OCI-LY7 (cell line): ENCODE measurements at regions not wholly inside any gene's neighbourhood (a gene's known extent, or its start where the extent isn't known, plus 50 kb on each side); places are given as distances from the start of the nearest gene placed in this dataset.

ENCODE experiments used
- BruUV-seq: library from RNA; stranded (reverse); fragments of 400-500 nt; replicated peaks from 2 replicates; lab custom pipeline; 2021; lab: Mats Ljungman, UMichigan
- CTCF ChIA-PET: fragments of 300-600 bp; sonication (Branson Sonifier 250); formaldehyde crosslinking; loops from one replicate; lab custom pipeline; 2022; ENCODE audit warnings: antibody characterized with exemption; ENCODE audit not compliant: unreplicated experiment; lab: Charles Lee
- POLR2A ChIA-PET: fragments of 300-600 bp; sonication (Branson Sonifier 250); formaldehyde crosslinking; loops from one replicate; lab custom pipeline; 2022; ENCODE audit warnings: antibody characterized with exemption; lab: Charles Lee
- DNase-seq: peaks from one replicate; pipeline ENCODE4 v3.0.0-alpha.2; 2015; ENCODE audit warnings: low spot score
- H2AFZ ChIP-seq: fragments of 200-600 bp; sonication (generic), shearing (Covaris generic); 2 replicates; pipeline ENCODE4 v1.6.1; 2014; ENCODE audit warnings: mild to moderate bottlenecking, antibody characterized with exemption, low read length, moderate library complexity
- H3K27ac ChIP-seq: fragments of 200-600 bp; sonication (generic); 2 replicates; pipeline ENCODE4 v1.5.1; 2014; ENCODE audit warnings: mixed run types, low read depth, mild to moderate bottlenecking, moderate library complexity, low read length, inconsistent platforms; ENCODE audit not compliant: poor library complexity, severe bottlenecking
- H3K36me3 ChIP-seq: fragments of 200-600 bp; sonication (generic); 2 replicates; pipeline ENCODE4 v1.6.1; 2014; ENCODE audit warnings: mild to moderate bottlenecking, antibody characterized with exemption, low read length, moderate library complexity, mixed read lengths; ENCODE audit not compliant: insufficient read depth
- H3K4me1 ChIP-seq: fragments of 200-600 bp; sonication (generic); 2 replicates; pipeline ENCODE4 v1.5.1; 2014; ENCODE audit warnings: mild to moderate bottlenecking, low read length; ENCODE audit not compliant: insufficient read depth, poor library complexity, severe bottlenecking
- H3K4me2 ChIP-seq: fragments of 200-600 bp; sonication (generic); 2 replicates; pipeline ENCODE4 v1.6.1; 2014; ENCODE audit warnings: mild to moderate bottlenecking, low read length
- H3K4me3 ChIP-seq: fragments of 200-600 bp; sonication (generic); 2 replicates; pipeline ENCODE4 v1.5.1; 2014; ENCODE audit warnings: mild to moderate bottlenecking, low read depth, low read length; ENCODE audit not compliant: poor library complexity, severe bottlenecking
- H3K79me2 ChIP-seq: fragments of 200-600 bp; sonication (generic); 2 replicates; pipeline ENCODE4 v1.6.1; 2016; ENCODE audit warnings: low read depth, mild to moderate bottlenecking, low read length, moderate library complexity, mixed read lengths; ENCODE audit not compliant: insufficient read depth
- H3K9me2 ChIP-seq: fragments of 200-600 bp; sonication (generic); 2 replicates; pipeline ENCODE4 v1.6.1; 2016; ENCODE audit warnings: mild to moderate bottlenecking, low read length, mixed read lengths; ENCODE audit not compliant: insufficient read depth
- H3K9me3 ChIP-seq: fragments of 200-600 bp; sonication (generic); 2 replicates; pipeline ENCODE4 v1.6.1; 2014; ENCODE audit warnings: mild to moderate bottlenecking, mixed run types, low read length, mixed read lengths
- H4K20me1 ChIP-seq: fragments of 200-600 bp; sonication (generic); 2 replicates; pipeline ENCODE4 v1.6.1; 2014; ENCODE audit warnings: mild to moderate bottlenecking, antibody characterized with exemption, low read length, moderate library complexity, mixed read lengths; ENCODE audit not compliant: insufficient read depth
- CTCF ChIP-seq: fragments of 200-600 bp; sonication (generic); conservative IDR thresholded peaks from 2 replicates; pipeline ENCODE4 v1.5.1; 2014; ENCODE audit warnings: mild to moderate bottlenecking, antibody characterized with exemption, low read length, moderate library complexity, mixed read lengths
- EZH2phosphoT487 ChIP-seq: fragments of 200-600 bp; sonication (generic); IDR thresholded peaks from 2 replicates; pipeline ENCODE4 v1.6.1; 2018; ENCODE audit warnings: low read depth, borderline replicate concordance, mild to moderate bottlenecking, mixed run types, antibody characterized with exemption, low read length, moderate library complexity, mixed read lengths
- intact Hi-C: fragments of 100-400 bp; cut with micrococcal nuclease; formaldehyde crosslinking; loops from one replicate; pipeline ENCODE4 v1.10.0; 2022; ENCODE audit not compliant: unreplicated experiment

- H3K9me2 ChIP-seq: no peaks in the 10 kb centered on the region
These were observed 1241.6 kb downstream of the TBC1D22A start for GRCh38 chr22:48004038-48004437.

GRCh38 chr22:48001101-48001500, 1238.7 kb downstream of the TBC1D22A start:
- Histone ChIP-seq H3K4me2 (no peak overlapping the region), H3K27ac (no peak overlapping the region), H3K9me3 (no peaks in the 10 kb centered on the region), H4K20me1 (no peaks in the 10 kb centered on the region), H3K4me3 (no peak overlapping the region), H3K36me3 (no peaks in the 10 kb centered on the region), H3K79me2 (no peaks in the 10 kb centered on the region), H3K4me1 (peaks cover 22% of the 10 kb centered on the region), H2AFZ (no peak overlapping the region), H3K9me2 (no peaks in the 10 kb centered on the region)
- ChIA-PET POLR2A (no interaction called here), CTCF (no interaction called here)
- no peak for DNase-seq
- TF ChIP-seq CTCF (no peak), EZH2phosphoT487 (no peak)
- intact Hi-C loops: no loop called here
- no TSS peak for BruUV-seq

More at GRCh38 chr22:48004038-48004437, 1241.6 kb downstream of the TBC1D22A start:
- DNase-seq: no peak
- Histone ChIP-seq H3K36me3 (no peaks in the 10 kb centered on the region), H3K9me3 (no peaks in the 10 kb centered on the region), H4K20me1 (no peaks in the 10 kb centered on the region), H3K4me1 (peaks cover 6% of the 10 kb centered on the region), H3K79me2 (no peaks in the 10 kb centered on the region), H3K27ac (no peak overlapping the region), H3K4me2 (peak overlapping the region; percentile 3; the same call in 1 of the 2 replicates), H3K4me3 (no peak overlapping the region), H2AFZ (no peak overlapping the region)
- intact Hi-C loops: no loop called here
- CTCF ChIA-PET: interaction anchor here (0.5 to 1.2 kb wide), 4 partner anchors 93 to 374 kb away, joined by 3 read pairs; no protein-coding TSS in a partner anchor
- BruUV-seq: no TSS peak
- POLR2A ChIA-PET: no interaction called here
- TF ChIP-seq EZH2phosphoT487 (no peak), CTCF (peak; percentile 72)

GRCh38 chr22:47997612-47998011, 1235.2 kb downstream of the TBC1D22A start:
- no peak overlapping the region for H3K4me2 ChIP-seq
- peaks cover 36% of the 10 kb centered on the region for H3K4me1 ChIP-seq
- no peaks in the 10 kb centered on the region for H3K9me3 ChIP-seq
- no peaks in the 10 kb centered on the region for H3K79me2 ChIP-seq
- no TSS peak for BruUV-seq
- ChIA-PET CTCF (no interaction called here), POLR2A (interaction anchor here (0.6 kb wide), 1 partner anchor 316 kb away, joined by 3 read pairs; no protein-coding TSS in a partner anchor)
- TF ChIP-seq CTCF: no peak
- no peak for TF ChIP-seq EZH2phosphoT487
- intact Hi-C loops: loop anchor here (2.0 to 5.0 kb wide), 2 partner anchors 155 to 495 kb away; no protein-coding TSS in a partner anchor
- H3K9me2 ChIP-seq: no peaks in the 10 kb centered on the region
- no peak overlapping the region for H2AFZ ChIP-seq
- H4K20me1 ChIP-seq: no peaks in the 10 kb centered on the region
- no peaks in the 10 kb centered on the region for H3K36me3 ChIP-seq
- H3K4me3 ChIP-seq: no peak overlapping the region
- peak overlapping the region; percentile 83 for H3K27ac ChIP-seq
- no peak for DNase-seq
